ENCODE measurements at regions not wholly inside any gene's neighbourhood (a gene's known extent, or its start where the extent isn't known, plus 50 kb on each side); places are given as distances from the start of the nearest gene placed in this dataset.

DNA sequence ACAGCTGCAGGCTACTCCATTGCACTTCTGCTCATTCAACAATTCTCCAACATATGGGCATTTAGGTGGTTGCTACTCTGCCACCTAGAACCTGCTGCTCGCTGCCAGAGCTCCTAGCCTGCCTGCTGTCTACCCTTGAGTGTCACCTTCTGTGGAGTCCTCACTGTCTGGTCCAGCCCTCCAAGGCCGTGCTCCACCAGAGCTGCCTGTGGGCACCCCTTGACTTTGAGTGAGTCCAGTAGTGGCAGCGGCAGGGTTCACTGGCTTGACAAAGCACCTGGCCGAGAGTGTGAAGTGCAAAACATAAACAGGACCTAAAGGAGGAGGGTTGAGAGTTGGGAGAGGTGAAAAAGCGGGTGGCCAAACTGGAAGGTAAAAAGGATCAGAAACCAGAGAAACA lies 120.3 kb upstream of the DNAH14 start:
- H2BK15ac ChIP-seq (ENCODE audit: low read length): peak overlapping the region; percentile 72; the same call in 1 of the 2 replicates
- H3K27me3 ChIP-seq (replicated peaks in 1 of 4; ENCODE audit: control insufficient read depth in 3 of 4, extremely low read depth in 1 of 4, insufficient read depth in 3 of 4, low read length in 3 of 4): no peaks in the 10 kb centered on the region
- no peak overlapping the region for H2AFZ ChIP-seq (ENCODE audit: low read length)
- H2BK12ac ChIP-seq (ENCODE audit: low read depth, low read length): 0 out of 2 replicates have a peak overlapping the region, but pooled peaks have one; percentile 7
- no peak overlapping the region for H3K4ac ChIP-seq (replicated peaks; ENCODE audit: insufficient read length, low read depth, low read length)
- H3K4me1 ChIP-seq (replicated peaks in 1 of 4; ENCODE audit: control insufficient read depth in 3 of 4, insufficient read depth in 4 of 4, low read length in 3 of 4): no peaks in the 10 kb centered on the region
- H3K9ac ChIP-seq (replicated peaks in 1 of 4; ENCODE audit: extremely low read depth in 1 of 4, low read depth in 3 of 4, low read length in 3 of 4): no peak overlapping the region
- no peak overlapping the region; the same call in 1 of the 2 replicates for H2BK5ac ChIP-seq (ENCODE audit: low read depth, low read length)
- no peak for FAIRE-seq
- H2AK5ac ChIP-seq (ENCODE audit: low read depth, low read length): no peak overlapping the region
- no peaks in the 10 kb centered on the region for H4K20me1 ChIP-seq (replicated peaks in 1 of 2; ENCODE audit: control insufficient read depth in 1 of 2, insufficient read depth in 2 of 2, low read length in 2 of 2)
- H3K4me3 ChIP-seq (ENCODE audit: extremely low read depth in 1 of 4, insufficient read depth in 2 of 4, low read depth in 3 of 4, low read length in 4 of 4): no peak overlapping the region
- H3K14ac ChIP-seq (ENCODE audit: insufficient read length): no peak overlapping the region
- 0 out of 2 replicates have a peak overlapping the region, but pooled peaks have one; percentile 86 for H2BK20ac ChIP-seq (ENCODE audit: low read length)
- DNase-seq (ENCODE audit: low read depth in 1 of 2, low spot score in 2 of 2): no peak
- no peak overlapping the region for H3K56ac ChIP-seq (replicated peaks; ENCODE audit: insufficient read length, low read depth, low read length)
- CTCF ChIA-PET (ENCODE audit: partially characterized antibody): interaction anchor here (1.5 kb wide), 1 partner anchor 19 kb away, joined by 4 read pairs; no protein-coding TSS in a partner anchor
- no peak overlapping the region for H4K5ac ChIP-seq (ENCODE audit: insufficient read length, low read depth, low read length)
- H3K36me3 ChIP-seq (ENCODE audit: control insufficient read depth in 2 of 4, insufficient read depth in 4 of 4, low read length in 3 of 4): no peaks in the 10 kb centered on the region
- WGBS, 2 experiments (ENCODE audit: extremely low coverage in 1 of 2, insufficient coverage in 1 of 2, insufficient read length in 1 of 2, insufficient replicate concordance in 2 of 2, low coverage in 1 of 2, low lambda C conversion rate in 2 of 2, missing lambda C conversion rate in 1 of 2): 79% methylated on average over 5 of the region's 5 CpGs; no CpG with 5 or more reads in 1 of the 2 experiments
- no peak overlapping the region for H4K91ac ChIP-seq (replicated peaks; ENCODE audit: insufficient read length, low read length)
- H3K9me3 ChIP-seq (ENCODE audit: insufficient read depth in 2 of 2, low read depth in 1 of 2, low read length in 1 of 2): peaks cover 2 to 4% of the 10 kb centered on the region in 2 experiments; a peak in 2 of 4 replicates
- H3K18ac ChIP-seq (ENCODE audit: extremely low read depth, low read length): no peak overlapping the region
- no peak overlapping the region for H2BK120ac ChIP-seq (replicated peaks; ENCODE audit: low read depth, low read length)
- no peak overlapping the region for H3K27ac ChIP-seq (ENCODE audit: low read depth, low read length)
- no peaks in the 10 kb centered on the region for H3K79me1 ChIP-seq (ENCODE audit: low read depth, low read length)
- no peak overlapping the region for H3K23ac ChIP-seq (ENCODE audit: insufficient read length)
- H3K23me2 ChIP-seq (ENCODE audit: low read depth, low read length): no peaks in the 10 kb centered on the region
- H4K8ac ChIP-seq (ENCODE audit: extremely low read depth, insufficient read depth, low read length): no peak overlapping the region
- no peak overlapping the region for H3K4me2 ChIP-seq (ENCODE audit: insufficient read depth in 1 of 2, low read depth in 2 of 2, low read length in 2 of 2)
- POLR2A ChIA-PET (ENCODE audit: partially characterized antibody): no interaction called here
- no peaks in the 10 kb centered on the region for H3K79me2 ChIP-seq (ENCODE audit: control insufficient read depth in 1 of 2, insufficient read depth in 2 of 2, low read length in 2 of 2)
- TF ChIP-seq GTF2F1 (IDR thresholded peaks at IDR 0.05; ENCODE audit: borderline replicate concordance, low read depth, low read length): no peak
- no peak for TF ChIP-seq HDAC6 (IDR thresholded peaks at IDR 0.05; ENCODE audit: low read depth, low read length)
- TF ChIP-seq EZH2 (IDR thresholded peaks at IDR 0.05; ENCODE audit: low read depth, low read length, severe bottlenecking): no peak
- no peak for TF ChIP-seq POLR2AphosphoS5 (IDR thresholded peaks at IDR 0.05; ENCODE audit: low read depth, low read length)
- TF ChIP-seq CTBP2 (IDR thresholded peaks at IDR 0.05; ENCODE audit: borderline replicate concordance, insufficient read depth, insufficient read length, low read length): no peak
- TF ChIP-seq, protein P1, sequence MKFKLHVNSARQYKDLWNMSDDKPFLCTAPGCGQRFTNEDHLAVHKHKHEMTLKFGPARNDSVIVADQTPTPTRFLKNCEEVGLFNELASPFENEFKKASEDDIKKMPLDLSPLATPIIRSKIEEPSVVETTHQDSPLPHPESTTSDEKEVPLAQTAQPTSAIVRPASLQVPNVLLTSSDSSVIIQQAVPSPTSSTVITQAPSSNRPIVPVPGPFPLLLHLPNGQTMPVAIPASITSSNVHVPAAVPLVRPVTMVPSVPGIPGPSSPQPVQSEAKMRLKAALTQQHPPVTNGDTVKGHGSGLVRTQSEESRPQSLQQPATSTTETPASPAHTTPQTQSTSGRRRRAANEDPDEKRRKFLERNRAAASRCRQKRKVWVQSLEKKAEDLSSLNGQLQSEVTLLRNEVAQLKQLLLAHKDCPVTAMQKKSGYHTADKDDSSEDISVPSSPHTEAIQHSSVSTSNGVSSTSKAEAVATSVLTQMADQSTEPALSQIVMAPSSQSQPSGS (IDR thresholded peaks at IDR 0.05; ENCODE audit: low read length): no peak
- no peak for TF ChIP-seq RXRA (IDR thresholded peaks at IDR 0.05; ENCODE audit: insufficient read depth, low read depth, low read length)
- TF ChIP-seq TEAD4 (IDR thresholded peaks at IDR 0.05; ENCODE audit: low read depth, low read length): no peak
- no peak for TF ChIP-seq SAP30 (IDR thresholded peaks at IDR 0.05; ENCODE audit: insufficient read depth, insufficient replicate concordance, low read length)
- TF ChIP-seq JUND (IDR thresholded peaks at IDR 0.05; ENCODE audit: low read length): no peak
- TF ChIP-seq RAD21 (IDR thresholded peaks at IDR 0.05 in 1 of 2, conservative IDR thresholded peaks at IDR 0.05 in 1 of 2; ENCODE audit: low read depth in 2 of 2, low read length in 2 of 2): no peak
